ENCODE measurements at regions not wholly inside any gene's neighbourhood (a gene's known extent, or its start where the extent isn't known, plus 50 kb on each side); places are given as distances from the start of the nearest gene placed in this dataset.

DNA sequence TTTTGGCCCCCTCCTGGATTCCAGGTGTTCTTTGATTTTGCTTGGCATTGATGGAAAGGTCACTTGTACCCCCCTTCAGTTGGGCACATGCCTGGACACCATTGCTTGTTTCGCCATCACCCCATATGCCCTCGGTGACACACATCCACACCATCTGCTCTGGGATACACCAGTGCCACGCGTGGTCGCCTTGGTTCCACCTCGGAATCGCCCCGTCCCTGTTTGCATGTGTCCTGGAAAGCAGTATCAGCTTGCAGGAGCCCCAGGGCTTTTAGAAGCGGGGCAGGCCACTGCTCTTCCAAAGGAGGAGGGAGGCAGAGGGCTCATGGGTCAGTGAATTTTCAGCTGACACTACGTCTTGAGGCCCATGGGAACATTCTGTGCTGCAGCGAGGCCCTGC, 607.9 kb downstream of the KCNJ18 start:
- H3K36me3 Mint-ChIP-seq (ENCODE audit: low read depth), result peaks cover 2% of the 10 kb centered on the region
- H3K27me3 Mint-ChIP-seq (ENCODE audit: low read depth), result no peaks in the 10 kb centered on the region
- no peak overlapping the region for H3K27ac Mint-ChIP-seq (ENCODE audit: unreplicated experiment)
- peaks cover 3% of the 10 kb centered on the region for H3K9me3 Mint-ChIP-seq
- TF ChIP-seq, protein P1, sequence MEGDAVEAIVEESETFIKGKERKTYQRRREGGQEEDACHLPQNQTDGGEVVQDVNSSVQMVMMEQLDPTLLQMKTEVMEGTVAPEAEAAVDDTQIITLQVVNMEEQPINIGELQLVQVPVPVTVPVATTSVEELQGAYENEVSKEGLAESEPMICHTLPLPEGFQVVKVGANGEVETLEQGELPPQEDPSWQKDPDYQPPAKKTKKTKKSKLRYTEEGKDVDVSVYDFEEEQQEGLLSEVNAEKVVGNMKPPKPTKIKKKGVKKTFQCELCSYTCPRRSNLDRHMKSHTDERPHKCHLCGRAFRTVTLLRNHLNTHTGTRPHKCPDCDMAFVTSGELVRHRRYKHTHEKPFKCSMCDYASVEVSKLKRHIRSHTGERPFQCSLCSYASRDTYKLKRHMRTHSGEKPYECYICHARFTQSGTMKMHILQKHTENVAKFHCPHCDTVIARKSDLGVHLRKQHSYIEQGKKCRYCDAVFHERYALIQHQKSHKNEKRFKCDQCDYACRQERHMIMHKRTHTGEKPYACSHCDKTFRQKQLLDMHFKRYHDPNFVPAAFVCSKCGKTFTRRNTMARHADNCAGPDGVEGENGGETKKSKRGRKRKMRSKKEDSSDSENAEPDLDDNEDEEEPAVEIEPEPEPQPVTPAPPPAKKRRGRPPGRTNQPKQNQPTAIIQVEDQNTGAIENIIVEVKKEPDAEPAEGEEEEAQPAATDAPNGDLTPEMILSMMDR (conservative IDR thresholded peaks at IDR 0.05), result no peak
- no peak for DNase-seq (ENCODE audit: low read depth, low spot score)
- H3K4me1 Mint-ChIP-seq, result no peaks in the 10 kb centered on the region
- no peak overlapping the region for H3K4me3 Mint-ChIP-seq

DNA sequence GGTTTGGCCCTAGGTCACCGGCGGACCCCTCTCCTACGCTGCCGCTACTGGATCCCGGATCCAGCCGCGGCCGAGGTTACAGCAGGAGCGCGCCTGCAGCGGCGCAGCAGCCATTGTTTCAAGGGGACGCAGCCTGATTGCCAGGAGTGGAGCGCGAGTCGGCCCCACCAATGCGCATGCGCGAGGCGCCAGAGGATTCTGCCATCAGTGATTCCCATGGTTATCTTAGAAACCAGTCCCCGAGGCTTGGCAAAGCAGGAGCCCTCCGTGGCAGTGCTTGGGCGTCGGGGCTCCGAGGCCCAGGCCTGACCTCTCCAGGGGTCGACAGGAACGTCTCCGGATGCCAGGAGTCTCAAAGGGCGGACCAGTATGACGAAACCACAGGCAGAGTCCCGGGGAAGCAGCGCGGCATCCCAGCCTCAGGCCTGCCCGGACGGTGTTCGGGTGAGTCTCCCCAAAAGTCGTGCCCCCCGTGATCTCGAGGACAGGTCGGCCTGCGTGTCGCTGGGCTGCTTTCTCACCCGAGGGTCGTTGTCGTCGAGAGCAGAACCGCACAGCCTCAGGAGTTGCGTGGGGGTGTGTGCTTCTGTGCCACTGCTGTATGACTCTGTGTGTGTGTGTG, 608.5 kb downstream of the KCNJ18 start:
- no peak overlapping the region for H3K27ac Mint-ChIP-seq (ENCODE audit: unreplicated experiment)
- peaks cover 3% of the 10 kb centered on the region for H3K9me3 Mint-ChIP-seq
- TF ChIP-seq, protein P1 (conservative IDR thresholded peaks at IDR 0.05), result no peak
- H3K4me3 Mint-ChIP-seq, result no peak overlapping the region
- no peak for DNase-seq (ENCODE audit: low read depth, low spot score)
- H3K27me3 Mint-ChIP-seq (ENCODE audit: low read depth), result no peaks in the 10 kb centered on the region
- no peaks in the 10 kb centered on the region for H3K4me1 Mint-ChIP-seq
- H3K36me3 Mint-ChIP-seq (ENCODE audit: low read depth), result peaks cover 5% of the 10 kb centered on the region

DNA sequence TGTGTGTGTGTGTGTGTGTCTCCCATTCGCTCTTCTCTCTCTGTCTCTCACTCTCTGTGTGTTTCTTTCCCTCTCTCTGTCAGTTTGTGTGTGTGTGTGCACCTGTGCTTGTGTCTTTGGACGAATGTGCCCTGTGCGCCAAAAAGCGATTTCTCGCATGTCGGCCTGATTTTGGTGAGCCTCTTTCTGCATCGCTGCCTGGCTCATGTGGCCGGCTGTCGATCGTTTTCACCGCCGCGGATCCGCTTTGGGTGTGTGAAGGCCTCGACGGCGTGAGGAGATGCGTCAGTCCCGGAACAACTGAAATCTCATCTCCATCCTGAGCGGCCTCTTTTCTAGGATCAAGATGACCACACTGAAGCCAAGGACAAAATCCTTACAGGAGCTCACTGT, 609.0 kb downstream of the KCNJ18 start:
- peaks cover 3% of the 10 kb centered on the region for H3K9me3 Mint-ChIP-seq
- peaks cover 5% of the 10 kb centered on the region for H3K36me3 Mint-ChIP-seq (ENCODE audit: low read depth)
- TF ChIP-seq, protein P1 (conservative IDR thresholded peaks at IDR 0.05), result no peak
- DNase-seq (ENCODE audit: low read depth, low spot score), result no peak
- H3K4me1 Mint-ChIP-seq, result no peaks in the 10 kb centered on the region
- no peak overlapping the region for H3K4me3 Mint-ChIP-seq
- no peaks in the 10 kb centered on the region for H3K27me3 Mint-ChIP-seq (ENCODE audit: low read depth)
- no peak overlapping the region for H3K27ac Mint-ChIP-seq (ENCODE audit: unreplicated experiment)

DNA sequence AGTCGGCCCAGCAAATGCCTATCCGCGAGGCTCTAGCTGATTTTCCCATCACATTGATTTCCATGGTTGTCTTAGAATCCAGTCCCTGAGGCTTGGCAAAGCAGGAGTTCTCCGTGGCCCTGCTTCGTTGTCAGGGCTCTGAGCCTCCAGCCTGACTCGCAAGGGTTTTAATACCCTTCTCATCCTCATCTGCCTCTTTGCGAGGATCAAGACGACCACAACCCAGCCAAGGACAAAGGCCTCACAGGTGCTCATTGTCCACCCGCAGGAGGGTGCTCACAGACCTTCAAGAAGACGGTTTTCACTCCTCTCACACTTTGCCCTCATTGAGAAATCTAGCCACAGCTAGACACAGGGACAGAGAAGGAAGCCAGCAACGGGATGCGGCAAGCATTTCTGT, 610.8 kb downstream of the KCNJ18 start:
- TF ChIP-seq, protein P1 (conservative IDR thresholded peaks at IDR 0.05), result no peak
- Mint-ChIP-seq H3K27me3 (ENCODE audit: low read depth) (no peaks in the 10 kb centered on the region), H3K36me3 (ENCODE audit: low read depth) (peaks cover 5% of the 10 kb centered on the region), H3K4me3 (no peak overlapping the region), H3K27ac (ENCODE audit: unreplicated experiment) (no peak overlapping the region), H3K9me3 (peaks cover 3% of the 10 kb centered on the region), H3K4me1 (no peaks in the 10 kb centered on the region)
- DNase-seq (ENCODE audit: low read depth, low spot score), result no peak

DNA sequence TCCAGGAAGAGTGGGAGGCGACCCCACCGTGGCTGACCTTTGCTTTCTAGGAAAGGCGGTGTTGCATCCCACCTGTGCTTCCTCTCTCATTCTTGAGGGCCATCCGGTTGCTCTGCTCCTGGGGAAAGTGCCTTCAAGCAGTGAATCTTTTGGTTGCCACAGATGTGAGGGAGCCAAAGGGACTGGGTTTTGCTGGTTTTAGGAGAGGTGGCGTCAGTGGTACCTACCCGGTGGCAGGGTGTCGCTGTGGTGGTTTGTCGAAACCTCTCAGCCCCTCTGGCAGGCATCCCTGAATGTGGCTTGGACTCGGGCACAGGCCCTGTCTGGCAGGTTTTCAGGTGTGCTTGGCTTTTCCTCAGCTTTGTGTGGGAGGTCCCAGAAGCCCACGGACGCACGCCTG, 611.5 kb downstream of the KCNJ18 start:
- TF ChIP-seq, protein P1 (conservative IDR thresholded peaks at IDR 0.05), result no peak
- Mint-ChIP-seq H3K27ac (ENCODE audit: unreplicated experiment) (no peak overlapping the region), H3K4me3 (no peak overlapping the region), H3K4me1 (no peaks in the 10 kb centered on the region), H3K36me3 (ENCODE audit: low read depth) (peaks cover 5% of the 10 kb centered on the region), H3K9me3 (peaks cover 3% of the 10 kb centered on the region), H3K27me3 (ENCODE audit: low read depth) (no peaks in the 10 kb centered on the region)
- DNase-seq (ENCODE audit: low read depth, low spot score), result no peak

Data from neural crest cell (in vitro differentiated cells).